Activated naive CD4-positive, alpha-beta T cell treated with anti-CD3 and anti-CD28 coated beads, Interleukin-2, amount 50 U/mL, for 16 hours (primary cell): ENCODE measurements at regions not wholly inside any gene's neighbourhood (a gene's known extent, or its start where the extent isn't known, plus 50 kb on each side); places are given as distances from the start of the nearest gene placed in this dataset.
"Not testable (repeated sequence)": the region's sequence is repeated elsewhere in the genome, so short reads cannot be mapped to it uniquely, and the experiment has no call there.

Experiments
- DNase-seq: peaks from one replicate; pipeline ENCODE4 v3.0.0-alpha.2; 2020

- no peak for DNase-seq
Observed at GRCh38 chr9:88819476-88819875, 171.8 kb upstream of the S1PR3 start.

GRCh38 chr9:88820055-88820454, 171.2 kb upstream of the S1PR3 start:
- DNase-seq: no peak

GRCh38 chr9:88821033-88821745, 170.1 kb upstream of the S1PR3 start:
- DNase-seq: no peak

GRCh38 chr9:88821746-88822106, 169.5 kb upstream of the S1PR3 start:
- no peak for DNase-seq

- no peak for DNase-seq
Observed at GRCh38 chr9:88824711-88825110, 166.6 kb upstream of the S1PR3 start.

- no peak for DNase-seq
Observed at GRCh38 chr9:88826181-88826580, 165.1 kb upstream of the S1PR3 start.

GRCh38 chr9:88826771-88827181, 164.5 kb upstream of the S1PR3 start:
- no peak for DNase-seq

- DNase-seq: no peak
Observed at GRCh38 chr9:88828018-88828417, 163.2 kb upstream of the S1PR3 start.

- DNase-seq: no peak
Observed at GRCh38 chr9:88828492-88828974, 162.7 kb upstream of the S1PR3 start.

GRCh38 chr9:88829276-88829675, 162.0 kb upstream of the S1PR3 start:
- DNase-seq: no peak

- DNase-seq: no peak
Observed at GRCh38 chr9:88831713-88832407, 159.4 kb upstream of the S1PR3 start.

GRCh38 chr9:88833946-88834345, 157.3 kb upstream of the S1PR3 start:
- no peak for DNase-seq

- DNase-seq: no peak
Observed at GRCh38 chr9:88835038-88835466, 156.2 kb upstream of the S1PR3 start.

GRCh38 chr9:88835772-88836171, 155.5 kb upstream of the S1PR3 start:
- DNase-seq: no peak

GRCh38 chr9:88837731-88838130, 153.5 kb upstream of the S1PR3 start:
- no peak for DNase-seq

- not testable (repeated sequence) for DNase-seq
Observed at GRCh38 chr9:88849878-88850277, 141.4 kb upstream of the S1PR3 start.

- no peak for DNase-seq
Observed at GRCh38 chr9:88852794-88853193, 138.5 kb upstream of the S1PR3 start.

GRCh38 chr9:88870627-88871026, 120.6 kb upstream of the S1PR3 start:
- no peak for DNase-seq

GRCh38 chr9:88871669-88872068, 119.6 kb upstream of the S1PR3 start:
- DNase-seq: no peak

- DNase-seq: no peak
Observed at GRCh38 chr9:88872192-88872946, 118.9 kb upstream of the S1PR3 start.

GRCh38 chr9:88873635-88874034, 117.6 kb upstream of the S1PR3 start:
- no peak for DNase-seq

- no peak for DNase-seq
Observed at GRCh38 chr9:88874391-88874790, 116.9 kb upstream of the S1PR3 start.

- no peak for DNase-seq
Observed at GRCh38 chr9:88875400-88876120, 115.7 kb upstream of the S1PR3 start.
